Glutamatergic neuron (in vitro differentiated cells): ENCODE measurements at regions not wholly inside any gene's neighbourhood (a gene's known extent, or its start where the extent isn't known, plus 50 kb on each side); places are given as distances from the start of the nearest gene placed in this dataset.
"Not testable (repeated sequence)": the region's sequence is repeated elsewhere in the genome, so short reads cannot be mapped to it uniquely, and the experiment has no call there.

ENCODE experiments used
- DNase-seq: peaks from one replicate; pipeline ENCODE4 v3.0.0; 2022
- H3K27ac Mint-ChIP-seq: one replicate; pipeline ENCODE4 v1.8.0; 2020; ENCODE audit warnings: mild to moderate bottlenecking, mixed read lengths, inconsistent platforms; ENCODE audit not compliant: unreplicated experiment
- H3K27me3 Mint-ChIP-seq: one replicate; pipeline ENCODE4 v1.8.0; 2020; ENCODE audit warnings: mild to moderate bottlenecking, moderate library complexity, mixed read lengths, inconsistent platforms; ENCODE audit not compliant: unreplicated experiment
- H3K36me3 Mint-ChIP-seq: one replicate; pipeline ENCODE4 v1.8.0; 2020; ENCODE audit warnings: mild to moderate bottlenecking, mixed read lengths, inconsistent platforms; ENCODE audit not compliant: unreplicated experiment
- H3K4me1 Mint-ChIP-seq: one replicate; pipeline ENCODE4 v1.8.0; 2020; ENCODE audit warnings: mild to moderate bottlenecking, low read depth, mixed read lengths, inconsistent platforms; ENCODE audit not compliant: unreplicated experiment
- H3K4me3 Mint-ChIP-seq: one replicate; pipeline ENCODE4 v1.8.0; 2020; ENCODE audit warnings: mild to moderate bottlenecking, mixed read lengths, inconsistent platforms; ENCODE audit not compliant: unreplicated experiment
- H3K9me3 Mint-ChIP-seq: one replicate; pipeline ENCODE4 v1.8.0; 2020; ENCODE audit warnings: mild to moderate bottlenecking, moderate library complexity, mixed read lengths, inconsistent platforms; ENCODE audit not compliant: unreplicated experiment
- TF ChIP-seq, protein P1 (sequence below): fragments of 200-600 bp; sonication (generic); IDR thresholded peaks from one replicate; pipeline ENCODE4 v1.5.0; 2021; ENCODE audit not compliant: partially characterized antibody, unreplicated experiment

DNA sequence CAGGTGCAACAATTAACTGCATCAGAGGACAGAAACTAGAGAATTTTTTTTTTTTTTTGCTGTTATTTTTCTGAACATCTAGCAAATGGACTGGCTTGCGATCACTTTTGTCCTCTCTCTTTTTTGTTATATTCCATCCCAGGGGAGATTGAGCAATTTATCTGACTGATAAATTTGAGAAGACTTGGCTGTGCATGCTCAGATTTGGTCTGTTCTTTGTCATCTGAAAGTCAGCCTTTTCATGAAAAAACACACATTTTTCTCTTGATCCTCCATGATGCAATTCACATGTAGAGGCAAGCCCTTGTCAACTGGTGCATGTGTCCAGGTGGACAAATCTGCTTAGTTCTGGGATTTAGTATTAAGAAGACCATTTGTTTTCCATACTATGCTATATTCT, 309.3 kb downstream of the LRRC3B start:
- Mint-ChIP-seq H3K36me3 (no peaks in the 10 kb centered on the region), H3K4me3 (no peak overlapping the region), H3K27me3 (no peaks in the 10 kb centered on the region), H3K27ac (no peak overlapping the region), H3K9me3 (no peaks in the 10 kb centered on the region), H3K4me1 (no peaks in the 10 kb centered on the region)
- no peak for DNase-seq
- TF ChIP-seq, protein P1, sequence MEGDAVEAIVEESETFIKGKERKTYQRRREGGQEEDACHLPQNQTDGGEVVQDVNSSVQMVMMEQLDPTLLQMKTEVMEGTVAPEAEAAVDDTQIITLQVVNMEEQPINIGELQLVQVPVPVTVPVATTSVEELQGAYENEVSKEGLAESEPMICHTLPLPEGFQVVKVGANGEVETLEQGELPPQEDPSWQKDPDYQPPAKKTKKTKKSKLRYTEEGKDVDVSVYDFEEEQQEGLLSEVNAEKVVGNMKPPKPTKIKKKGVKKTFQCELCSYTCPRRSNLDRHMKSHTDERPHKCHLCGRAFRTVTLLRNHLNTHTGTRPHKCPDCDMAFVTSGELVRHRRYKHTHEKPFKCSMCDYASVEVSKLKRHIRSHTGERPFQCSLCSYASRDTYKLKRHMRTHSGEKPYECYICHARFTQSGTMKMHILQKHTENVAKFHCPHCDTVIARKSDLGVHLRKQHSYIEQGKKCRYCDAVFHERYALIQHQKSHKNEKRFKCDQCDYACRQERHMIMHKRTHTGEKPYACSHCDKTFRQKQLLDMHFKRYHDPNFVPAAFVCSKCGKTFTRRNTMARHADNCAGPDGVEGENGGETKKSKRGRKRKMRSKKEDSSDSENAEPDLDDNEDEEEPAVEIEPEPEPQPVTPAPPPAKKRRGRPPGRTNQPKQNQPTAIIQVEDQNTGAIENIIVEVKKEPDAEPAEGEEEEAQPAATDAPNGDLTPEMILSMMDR: no peak

DNA sequence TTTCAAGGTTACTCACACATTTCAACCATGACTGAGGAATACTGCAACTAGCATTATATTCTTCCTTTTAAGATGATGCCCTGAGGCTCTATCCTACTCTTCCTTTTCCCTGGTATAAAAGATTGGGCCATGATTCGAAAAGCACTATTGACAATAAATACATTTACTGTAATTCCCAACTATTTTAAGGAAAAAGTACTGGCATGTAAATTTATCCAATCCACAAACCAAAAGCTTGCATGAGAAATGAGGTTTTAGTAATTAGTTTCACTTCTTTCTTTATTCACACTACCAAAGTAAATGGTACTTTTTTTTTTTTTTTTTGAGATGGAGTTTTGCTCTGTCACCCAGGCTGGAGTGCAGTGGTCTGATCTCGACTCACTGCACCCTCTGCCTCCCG, 310.2 kb downstream of the LRRC3B start:
- Mint-ChIP-seq H3K4me3 (no peak overlapping the region), H3K9me3 (no peaks in the 10 kb centered on the region), H3K4me1 (no peaks in the 10 kb centered on the region), H3K27ac (no peak overlapping the region), H3K27me3 (no peaks in the 10 kb centered on the region), H3K36me3 (no peaks in the 10 kb centered on the region)
- TF ChIP-seq, protein P1: no peak
- no peak for DNase-seq

DNA sequence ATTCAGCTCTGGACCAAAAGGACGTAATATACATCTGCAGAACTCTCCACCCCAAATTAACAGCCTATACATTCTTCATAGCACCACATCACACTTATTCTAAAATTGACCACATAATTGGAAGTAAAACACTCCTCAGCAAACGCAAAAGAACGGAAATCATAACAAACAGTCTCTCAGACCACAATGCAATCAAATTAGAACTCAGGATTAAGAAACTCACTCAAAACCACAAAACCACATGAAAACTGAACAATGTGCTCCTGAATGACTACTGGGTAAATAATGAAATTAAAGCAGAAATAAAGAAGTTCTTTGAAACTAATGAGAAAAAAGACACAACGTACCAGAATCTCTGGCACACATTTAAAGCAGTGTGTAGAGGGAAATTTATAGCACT, 322.9 kb downstream of the LRRC3B start:
- not testable (repeated sequence) for H3K9me3 Mint-ChIP-seq, H3K4me1 Mint-ChIP-seq, H3K36me3 Mint-ChIP-seq, DNase-seq, H3K4me3 Mint-ChIP-seq, H3K27me3 Mint-ChIP-seq, H3K27ac Mint-ChIP-seq

DNA sequence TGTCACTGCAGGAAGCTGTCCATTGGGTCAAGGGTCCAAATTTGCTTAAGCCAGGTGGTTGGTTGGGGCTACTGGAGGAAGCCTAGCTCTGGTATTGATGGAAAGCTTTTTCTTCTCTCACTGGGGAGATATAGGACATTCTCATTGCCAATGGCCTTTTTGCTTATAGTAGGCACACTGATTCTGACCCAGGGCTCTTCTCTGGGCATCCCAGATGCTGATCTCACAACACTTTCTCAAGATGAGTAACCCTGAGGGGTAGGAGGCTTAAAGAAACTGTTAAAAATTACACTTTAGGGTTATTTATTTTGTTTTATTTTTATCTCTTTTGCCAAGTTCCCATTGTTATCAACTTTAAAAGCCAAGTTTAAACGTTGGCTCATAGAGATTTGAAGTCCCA, 337.8 kb downstream of the LRRC3B start:
- TF ChIP-seq, protein P1: no peak
- no peak for DNase-seq
- Mint-ChIP-seq H3K27me3 (peaks cover 4% of the 10 kb centered on the region), H3K27ac (no peak overlapping the region), H3K4me3 (no peak overlapping the region), H3K4me1 (no peaks in the 10 kb centered on the region), H3K36me3 (no peaks in the 10 kb centered on the region), H3K9me3 (no peaks in the 10 kb centered on the region)

DNA sequence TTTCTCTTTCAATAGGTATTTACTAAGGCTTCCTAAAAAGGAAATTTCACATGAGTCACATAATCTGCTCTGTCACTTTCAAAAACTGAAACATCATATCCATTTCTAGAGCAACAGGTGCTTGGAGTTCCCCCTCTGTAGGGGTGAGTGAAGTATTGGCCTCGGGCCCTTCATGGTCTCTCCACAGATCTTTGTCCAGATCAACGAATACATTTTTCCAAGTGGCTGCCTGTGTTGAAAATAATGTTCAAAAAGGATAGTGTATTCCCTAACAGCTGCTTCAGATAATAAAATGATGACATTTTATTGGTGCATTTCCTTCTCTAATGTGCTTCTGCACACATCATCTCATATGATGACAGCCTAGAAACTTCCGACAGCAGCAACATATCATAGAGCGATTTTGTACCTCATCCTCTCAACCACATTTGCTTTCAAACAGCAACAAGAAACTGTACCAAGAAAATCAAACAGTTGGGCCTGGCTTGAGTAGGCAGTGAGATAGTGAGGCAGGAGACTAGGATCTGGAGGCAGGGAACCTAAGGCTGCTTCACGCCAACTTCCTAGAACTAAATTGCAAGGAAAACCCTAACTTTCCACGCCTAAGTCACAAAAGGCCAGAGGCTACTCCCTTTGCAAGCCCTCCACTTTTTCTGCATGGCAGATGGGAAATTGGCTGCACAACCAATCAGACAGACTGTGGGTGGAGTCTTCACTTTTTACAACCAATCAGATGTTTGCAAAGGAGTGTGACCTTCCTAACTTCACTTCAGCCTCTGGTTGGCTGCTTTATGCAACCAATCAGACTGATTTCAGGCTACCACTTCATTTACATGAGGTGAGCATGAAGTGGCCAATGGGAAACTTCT, 340.2 kb downstream of the LRRC3B start:
- H3K4me1 Mint-ChIP-seq: no peaks in the 10 kb centered on the region
- TF ChIP-seq, protein P1: no peak
- H3K27ac Mint-ChIP-seq: no peak overlapping the region
- no peaks in the 10 kb centered on the region for H3K36me3 Mint-ChIP-seq
- H3K4me3 Mint-ChIP-seq: no peak overlapping the region
- H3K9me3 Mint-ChIP-seq: no peaks in the 10 kb centered on the region
- DNase-seq: no peak
- peaks cover 6% of the 10 kb centered on the region for H3K27me3 Mint-ChIP-seq
